HS-27A (cell line): ENCODE measurements at regions not wholly inside any gene's neighbourhood (a gene's known extent, or its start where the extent isn't known, plus 50 kb on each side); places are given as distances from the start of the nearest gene placed in this dataset.

Experiments used
- DNase-seq: peaks from one replicate; pipeline ENCODE4 v3.0.0-alpha.2; 2012; ENCODE audit warnings: low read depth, missing footprints

DNA sequence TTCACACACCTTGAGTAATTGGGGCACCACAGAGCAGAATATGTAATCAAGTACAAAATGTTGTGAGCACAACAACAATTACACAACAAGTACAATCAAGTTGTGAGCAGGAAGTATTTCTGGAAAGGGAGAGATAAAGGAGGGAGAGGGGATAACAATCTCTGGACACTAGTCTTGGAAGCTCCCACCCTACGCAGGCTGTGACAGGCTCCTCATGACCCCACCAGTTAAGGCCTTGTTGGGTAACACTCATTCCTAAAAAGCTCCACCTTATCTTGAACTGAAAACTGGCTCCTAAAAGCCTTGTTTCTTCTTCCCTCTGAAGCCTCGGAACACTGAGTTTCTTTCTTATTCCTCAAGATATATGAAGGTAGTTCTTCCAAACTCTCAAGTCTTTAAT is 806.0 kb downstream of the UQCRFS1 start:
- no peak for DNase-seq

DNA sequence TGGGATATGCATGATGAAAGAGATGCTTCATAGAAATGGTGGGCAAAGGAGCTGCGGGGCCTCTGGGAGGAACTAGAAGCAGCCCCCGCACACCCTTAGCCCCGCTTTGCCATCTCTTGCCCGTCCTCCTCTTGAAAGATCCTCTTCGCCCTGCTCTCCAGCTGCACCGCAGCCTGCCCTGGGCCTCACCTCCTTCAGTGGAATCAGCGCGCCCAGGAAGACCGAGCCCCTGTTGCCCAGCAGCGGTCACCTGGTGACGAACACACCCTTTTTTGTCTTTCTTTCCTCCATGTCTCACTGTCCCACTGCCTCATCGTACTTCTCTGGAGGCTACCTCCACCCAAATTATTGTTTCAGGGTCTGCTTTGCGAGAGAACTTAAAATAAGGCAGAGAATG is 807.6 kb downstream of the UQCRFS1 start:
- DNase-seq, result no peak

DNA sequence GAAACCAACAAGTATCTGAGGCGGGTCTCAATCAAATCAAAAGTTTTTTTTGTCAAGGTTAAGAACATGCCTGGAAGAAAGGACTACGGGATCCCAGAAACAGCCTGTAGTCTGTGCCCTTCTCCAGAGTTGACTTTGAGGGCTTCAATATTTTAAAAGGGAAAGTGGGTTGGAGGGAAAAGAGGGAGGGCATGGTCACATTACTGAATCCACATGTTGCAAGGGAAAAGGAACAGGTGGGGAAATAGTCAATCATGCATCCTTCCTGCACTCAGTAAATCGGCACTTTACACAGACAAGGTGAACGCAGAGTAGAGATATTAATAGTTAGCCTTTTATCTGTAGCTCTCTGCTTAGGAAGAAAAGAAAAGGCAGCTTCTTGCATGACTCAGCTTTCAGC is 808.5 kb downstream of the UQCRFS1 start:
- DNase-seq, result no peak

DNA sequence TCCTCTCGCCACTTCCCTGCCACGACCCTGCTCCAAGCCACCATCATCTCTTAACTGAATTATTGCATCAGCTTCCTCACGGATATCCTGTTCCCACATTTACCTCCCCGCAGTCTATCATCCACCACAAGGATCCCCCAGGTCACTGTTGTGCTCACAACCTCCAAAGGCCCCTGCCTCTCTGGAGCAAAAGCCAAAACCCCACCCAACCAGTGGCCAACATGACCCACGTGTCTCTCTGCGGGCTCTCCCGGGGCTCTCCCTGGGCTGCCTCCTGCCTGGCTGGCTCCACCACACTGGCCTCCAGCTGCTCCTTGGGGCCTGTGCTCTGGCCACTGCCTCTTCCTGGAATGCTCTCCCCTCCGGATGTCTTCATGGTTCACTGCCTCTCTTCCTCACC is 809.3 kb downstream of the UQCRFS1 start:
- DNase-seq, result no peak

DNA sequence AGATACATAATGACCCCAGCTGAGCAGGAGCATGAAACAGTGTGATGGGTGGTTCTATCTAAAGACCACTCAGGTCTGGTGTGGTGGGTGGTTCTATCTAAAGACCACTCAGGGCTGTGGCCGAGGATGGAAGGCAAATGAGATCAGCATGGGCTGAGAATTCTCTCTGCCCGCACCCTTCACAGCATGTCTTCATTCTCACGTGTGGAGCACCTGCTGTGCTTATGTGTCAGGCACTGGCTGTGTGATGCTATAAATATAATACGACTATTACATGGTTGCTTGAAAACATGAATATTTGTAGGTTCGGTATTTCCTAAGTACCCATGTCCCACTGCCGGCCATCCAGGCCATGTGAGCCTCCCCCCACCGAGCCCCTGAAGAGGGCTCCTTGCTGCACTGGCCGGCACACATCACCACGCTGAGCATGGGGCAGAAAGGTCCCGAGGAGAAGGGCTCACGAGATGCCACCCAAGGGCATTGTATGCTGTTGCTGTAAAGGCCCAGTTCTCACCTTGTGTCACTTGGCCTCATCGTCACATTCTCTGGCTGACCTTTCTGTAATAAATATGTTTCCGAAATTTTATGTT is 810.2 kb downstream of the UQCRFS1 start:
- no peak for DNase-seq

DNA sequence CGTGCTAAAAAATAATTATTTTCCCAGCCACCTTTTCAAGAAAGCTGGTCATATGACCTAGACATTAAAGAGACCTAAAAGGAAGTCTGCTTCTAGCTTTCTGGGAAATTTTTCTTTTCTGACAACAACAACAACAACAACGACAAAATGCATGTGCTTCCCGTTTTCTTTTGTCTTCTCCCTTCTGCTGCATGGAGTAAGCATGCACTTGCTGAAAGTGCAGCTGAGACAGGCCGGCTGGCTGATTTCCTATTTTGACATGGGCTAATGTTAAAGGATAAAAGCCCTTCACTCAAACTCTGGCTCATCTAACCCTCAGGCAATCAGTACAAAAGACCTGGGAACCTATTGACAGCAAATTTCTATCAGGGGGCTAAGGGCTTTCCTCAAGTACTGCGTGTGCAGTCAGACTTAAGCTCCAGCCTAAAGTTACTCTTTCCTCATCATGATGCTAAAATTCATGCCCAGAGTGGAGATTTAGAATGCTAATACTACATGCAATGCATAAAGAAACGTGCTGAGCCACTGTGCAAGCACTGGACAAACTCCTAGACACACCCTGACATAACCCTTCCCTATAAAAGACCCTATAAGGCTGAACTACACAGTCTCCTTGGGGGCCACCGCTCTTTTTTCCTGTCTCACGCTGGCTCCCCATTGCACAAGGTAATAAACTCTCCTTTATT is 811.1 kb downstream of the UQCRFS1 start:
- DNase-seq, result no peak

DNA sequence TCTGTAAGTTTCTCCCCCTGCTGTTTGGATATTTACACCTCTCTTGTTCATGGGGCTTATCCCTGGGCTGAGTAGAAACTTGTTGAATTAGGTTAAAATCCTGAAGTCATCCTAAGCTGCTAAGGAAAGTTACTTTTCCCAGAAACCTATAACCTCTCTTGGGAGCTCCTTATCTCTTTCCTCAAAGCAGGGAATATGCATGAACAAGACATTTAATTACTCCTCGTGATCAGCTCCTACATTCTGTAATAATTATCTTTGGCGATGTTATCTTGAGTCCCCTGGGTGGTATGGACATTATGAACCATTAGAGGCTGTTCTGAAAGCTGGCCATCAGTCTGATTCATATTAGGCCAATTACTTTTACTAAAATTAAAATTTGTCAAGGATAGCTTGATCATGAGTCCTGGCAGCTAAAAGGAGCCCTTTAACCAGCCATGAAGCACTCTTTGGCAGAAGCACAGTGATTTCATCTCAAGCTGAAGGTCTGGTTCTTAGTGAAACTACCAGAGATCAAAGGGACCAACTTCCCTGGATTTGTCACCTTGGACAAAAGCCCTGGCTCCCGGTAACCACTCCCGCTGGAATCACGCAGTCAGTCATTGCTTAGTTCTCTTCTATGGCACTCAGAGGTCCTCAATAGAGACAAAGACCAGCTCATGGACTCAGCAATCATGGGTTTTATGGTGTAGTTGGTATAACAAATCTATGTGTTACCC is 811.8 kb downstream of the UQCRFS1 start:
- no peak for DNase-seq

DNA sequence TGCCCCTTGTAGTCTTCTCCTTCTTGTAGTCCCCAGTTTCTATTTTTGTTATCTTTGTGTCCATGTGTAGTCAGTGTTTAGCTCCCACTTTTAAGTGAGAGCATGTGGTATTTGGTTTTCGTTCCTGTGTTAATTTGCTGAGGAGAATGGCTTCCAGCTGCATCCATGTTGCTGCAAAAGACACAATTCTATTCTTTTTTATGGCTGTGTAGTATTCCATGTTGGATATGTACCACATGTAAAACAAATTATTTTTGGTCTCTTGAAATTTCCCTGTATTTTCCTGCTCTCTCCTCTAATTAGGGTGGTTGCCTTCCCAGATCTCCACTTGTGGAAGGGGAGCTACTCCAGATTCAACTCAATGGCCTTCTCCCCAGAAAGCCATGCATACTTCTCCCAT is 813.8 kb downstream of the UQCRFS1 start:
- DNase-seq, result no peak

DNA sequence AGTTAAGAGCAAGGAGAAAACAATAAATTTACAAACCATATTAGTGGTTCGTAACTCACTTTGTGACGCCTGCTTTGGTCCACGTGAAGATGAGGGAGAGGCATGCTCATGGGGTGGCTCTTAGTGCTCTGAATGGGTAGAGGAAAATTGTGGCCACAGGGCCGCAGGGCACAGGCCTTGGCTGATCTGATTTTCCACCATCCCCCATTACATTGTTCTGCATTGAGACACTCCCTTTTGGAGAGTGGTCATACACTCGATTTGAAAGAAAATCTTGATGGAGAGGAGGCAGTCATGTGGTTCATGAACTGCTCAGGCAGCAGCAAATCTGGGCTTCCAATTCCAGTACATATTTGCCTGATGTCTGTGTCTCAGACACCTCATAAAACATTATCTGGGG is 815.2 kb downstream of the UQCRFS1 start:
- no peak for DNase-seq

DNA sequence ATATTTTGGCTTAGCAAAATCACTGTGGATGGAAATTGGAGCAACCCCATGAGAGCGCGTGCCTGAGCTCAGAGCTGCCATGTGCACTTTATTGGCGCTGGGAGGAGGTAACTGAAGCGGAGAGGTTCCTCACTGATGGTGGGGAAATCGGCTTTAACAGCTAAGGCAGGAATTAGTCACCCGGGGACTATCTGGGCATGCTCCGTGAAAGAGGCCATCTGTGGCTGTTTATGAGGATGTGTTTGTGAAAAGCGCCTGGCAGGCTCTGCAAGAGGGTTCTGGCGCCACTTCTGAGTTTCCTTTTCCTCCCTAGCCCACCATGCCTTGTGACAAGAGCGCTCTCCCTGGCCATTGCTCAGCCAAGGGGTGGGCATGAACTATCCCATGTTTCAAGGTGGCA is 815.6 kb downstream of the UQCRFS1 start:
- DNase-seq, result no peak

DNA sequence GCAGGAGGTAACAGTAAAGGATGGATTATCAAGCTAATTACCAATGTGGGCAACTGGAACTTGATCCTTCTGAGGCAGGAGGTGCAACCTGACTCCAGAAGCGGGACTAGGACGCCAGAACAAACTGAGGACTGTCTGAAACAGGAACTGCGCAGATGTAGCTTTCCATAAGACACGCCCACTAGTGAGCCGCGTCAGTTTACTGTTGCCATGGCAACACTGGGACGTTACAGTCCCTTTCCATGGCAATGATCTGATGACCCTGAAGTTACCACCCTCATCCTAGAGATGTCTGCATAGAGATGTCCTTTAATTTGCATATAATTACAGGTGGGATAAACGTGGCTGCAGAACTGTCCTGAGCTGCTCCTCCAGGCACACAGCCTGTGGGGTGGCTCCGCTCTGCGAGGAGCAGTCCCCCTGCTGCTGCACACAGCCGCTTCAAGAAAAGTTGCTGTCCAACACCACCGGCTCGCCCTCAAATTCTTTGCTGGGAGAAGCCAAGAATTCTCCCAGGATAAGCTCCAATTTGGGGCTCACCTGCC is 816.6 kb downstream of the UQCRFS1 start:
- DNase-seq, result no peak

DNA sequence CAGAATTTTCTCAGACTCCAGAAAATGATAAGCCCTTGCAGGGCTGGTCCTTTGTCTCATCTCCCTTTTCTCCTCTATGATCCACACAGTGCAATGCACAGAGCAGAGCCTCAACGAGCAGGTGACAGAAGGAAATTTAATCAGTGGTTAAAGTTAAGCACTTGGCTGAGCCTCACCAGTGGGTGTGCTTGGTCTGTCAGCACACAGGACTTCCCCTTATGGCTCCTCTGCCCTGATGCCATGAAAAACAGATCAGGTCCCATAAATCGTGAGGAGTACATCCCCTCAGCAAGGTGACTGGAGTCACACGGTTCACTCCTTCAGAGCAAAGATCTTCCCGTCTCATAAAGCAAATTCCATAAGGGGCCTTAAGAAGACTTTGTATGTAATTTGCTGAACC is 818.2 kb downstream of the UQCRFS1 start:
- no peak for DNase-seq

DNA sequence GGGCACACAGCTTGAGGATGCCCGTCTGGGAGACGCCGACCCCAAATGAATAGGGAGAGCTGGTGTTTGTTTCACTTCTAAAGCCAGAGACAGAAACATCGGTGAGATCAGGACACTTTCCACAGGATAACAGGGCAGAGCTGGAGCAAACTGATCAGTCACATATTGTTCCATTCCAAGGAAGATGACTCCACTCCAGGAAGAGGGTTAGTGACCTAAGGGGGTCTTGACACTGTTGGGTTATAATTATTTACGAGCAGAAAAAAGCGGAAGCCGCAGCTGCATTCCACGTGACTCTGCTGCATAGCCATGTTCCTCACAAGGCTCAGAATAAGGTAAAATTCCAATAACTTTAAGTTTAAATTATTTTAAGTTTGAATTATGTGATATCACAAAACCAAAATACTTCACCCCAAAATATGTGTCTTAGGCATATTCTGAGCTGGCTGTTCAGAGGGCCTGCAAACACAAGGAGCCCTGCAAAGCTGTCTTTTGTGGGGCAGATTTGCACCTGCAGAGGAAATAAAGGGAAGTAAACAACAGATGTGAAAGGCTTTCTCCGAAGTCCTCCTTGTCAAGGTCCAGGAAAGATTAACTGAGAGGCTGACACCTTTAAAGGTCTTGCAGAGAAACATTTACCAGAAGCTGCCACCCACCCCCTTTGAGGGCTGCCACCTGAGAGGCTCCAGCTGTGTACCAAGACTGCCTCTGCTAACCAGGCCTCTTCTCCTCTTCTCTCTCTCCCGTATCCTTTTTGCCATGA is 819.2 kb downstream of the UQCRFS1 start:
- no peak for DNase-seq

DNA sequence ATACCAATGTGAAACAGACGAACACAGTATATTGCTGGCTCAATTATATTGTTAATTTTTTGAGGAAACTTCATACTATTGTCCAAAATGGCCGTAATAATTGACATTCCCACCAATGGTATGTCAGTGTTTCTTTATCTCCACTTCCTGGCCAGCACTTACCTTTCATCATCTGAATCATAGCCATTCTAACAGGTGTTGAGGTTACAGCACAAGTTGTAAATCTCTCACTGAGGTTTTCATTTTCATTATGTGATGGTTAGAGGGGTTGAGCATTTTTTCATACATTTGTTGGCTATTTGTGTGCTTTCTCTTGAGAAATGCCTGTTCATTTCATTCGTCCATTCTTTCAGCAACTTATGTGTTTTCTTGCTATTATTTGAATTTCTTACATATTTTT is 824.0 kb downstream of the UQCRFS1 start:
- no peak for DNase-seq

DNA sequence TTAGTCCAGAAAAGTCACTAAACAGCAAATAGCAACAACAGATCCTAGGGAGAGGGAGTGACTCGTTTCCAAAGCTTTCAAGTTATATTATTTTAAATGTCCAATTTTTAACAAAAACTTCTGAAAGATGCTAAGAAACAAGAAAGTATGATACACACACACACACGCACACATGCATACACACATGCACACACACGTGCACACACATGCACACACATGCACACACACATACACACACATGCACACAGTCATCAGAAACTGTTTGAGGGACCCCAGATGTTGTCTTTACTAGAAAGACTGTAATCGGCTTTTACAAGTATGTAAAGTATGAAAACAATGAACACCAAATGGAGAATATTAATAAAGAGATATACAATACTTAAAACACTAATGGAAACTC is 825.4 kb downstream of the UQCRFS1 start:
- no peak for DNase-seq

DNA sequence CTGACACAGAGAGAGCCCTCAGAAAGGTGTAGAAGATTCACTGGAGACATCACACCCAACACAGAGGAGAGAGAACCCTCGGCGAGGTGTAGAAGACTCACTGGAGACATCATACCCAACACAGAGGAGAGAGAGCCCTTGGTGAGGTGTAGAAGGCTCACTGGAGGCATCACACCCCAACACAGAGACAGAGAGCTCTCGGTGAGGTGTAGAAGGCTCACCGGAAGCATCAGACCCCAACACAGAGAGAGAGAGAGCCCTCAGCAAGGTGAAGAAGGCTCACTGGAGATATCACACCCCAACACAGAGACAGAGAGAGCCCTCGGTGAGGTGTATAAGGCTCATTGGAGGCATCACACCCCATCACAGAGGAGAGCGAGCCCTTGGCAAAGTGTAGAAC is 826.5 kb downstream of the UQCRFS1 start:
- DNase-seq, result no peak

DNA sequence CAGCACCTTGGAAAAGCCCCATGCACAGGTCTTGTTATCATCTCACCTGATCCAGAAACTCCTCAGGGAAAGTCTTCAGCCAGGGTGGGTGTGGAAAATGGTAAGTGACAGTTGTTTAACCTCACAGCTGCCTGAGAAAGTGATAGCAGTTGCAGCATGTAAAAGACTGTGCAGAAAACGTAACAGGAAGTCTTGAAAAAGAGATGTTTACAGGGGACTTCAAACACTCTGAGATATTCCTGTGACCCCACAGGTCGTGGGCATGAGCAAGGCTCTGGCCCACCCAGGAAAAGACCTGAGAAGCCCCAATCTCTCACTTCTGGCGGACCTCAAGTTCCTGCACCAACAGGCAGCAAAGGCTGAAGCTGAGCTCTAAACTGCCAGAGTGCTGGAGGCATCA is 826.9 kb downstream of the UQCRFS1 start:
- no peak for DNase-seq

DNA sequence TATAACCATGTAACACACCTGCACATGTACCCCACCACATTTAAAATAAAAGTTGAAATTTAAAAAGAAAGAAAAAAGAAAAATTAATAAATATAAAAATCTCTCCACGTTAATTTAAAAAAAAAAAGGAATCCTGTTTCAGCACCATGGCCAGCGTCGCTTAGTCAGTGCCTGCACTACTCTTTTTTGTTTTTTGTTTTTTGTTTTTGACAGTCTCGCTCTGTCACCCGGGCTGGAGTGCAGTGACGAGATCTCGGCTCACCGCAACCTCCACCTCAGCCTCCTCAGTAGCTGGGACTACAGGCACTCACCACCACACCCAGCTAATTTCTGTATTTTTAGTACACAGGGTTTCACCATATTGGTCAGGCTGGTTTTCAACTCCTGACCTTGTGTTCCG is 835.9 kb downstream of the UQCRFS1 start:
- DNase-seq, result no peak

DNA sequence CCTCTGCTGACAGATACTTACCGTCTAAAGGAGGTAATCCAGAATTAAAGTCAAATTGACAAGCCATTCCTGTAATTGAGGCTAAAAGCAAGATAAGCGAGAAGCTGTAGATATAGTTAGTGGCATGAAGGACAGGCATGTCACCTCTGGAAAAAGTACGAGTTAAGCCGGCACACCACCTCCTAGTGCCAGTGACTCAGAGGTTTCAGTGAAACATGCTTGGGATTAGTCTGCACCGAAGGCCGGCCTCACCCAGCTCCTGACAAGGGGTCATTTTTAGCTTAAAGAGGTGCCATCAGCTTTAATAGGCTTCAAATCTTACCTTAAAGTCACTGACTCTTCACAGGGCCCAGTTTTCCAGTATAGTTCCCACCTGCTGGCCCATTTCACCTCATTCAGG is 838.0 kb downstream of the UQCRFS1 start:
- DNase-seq, result no peak

DNA sequence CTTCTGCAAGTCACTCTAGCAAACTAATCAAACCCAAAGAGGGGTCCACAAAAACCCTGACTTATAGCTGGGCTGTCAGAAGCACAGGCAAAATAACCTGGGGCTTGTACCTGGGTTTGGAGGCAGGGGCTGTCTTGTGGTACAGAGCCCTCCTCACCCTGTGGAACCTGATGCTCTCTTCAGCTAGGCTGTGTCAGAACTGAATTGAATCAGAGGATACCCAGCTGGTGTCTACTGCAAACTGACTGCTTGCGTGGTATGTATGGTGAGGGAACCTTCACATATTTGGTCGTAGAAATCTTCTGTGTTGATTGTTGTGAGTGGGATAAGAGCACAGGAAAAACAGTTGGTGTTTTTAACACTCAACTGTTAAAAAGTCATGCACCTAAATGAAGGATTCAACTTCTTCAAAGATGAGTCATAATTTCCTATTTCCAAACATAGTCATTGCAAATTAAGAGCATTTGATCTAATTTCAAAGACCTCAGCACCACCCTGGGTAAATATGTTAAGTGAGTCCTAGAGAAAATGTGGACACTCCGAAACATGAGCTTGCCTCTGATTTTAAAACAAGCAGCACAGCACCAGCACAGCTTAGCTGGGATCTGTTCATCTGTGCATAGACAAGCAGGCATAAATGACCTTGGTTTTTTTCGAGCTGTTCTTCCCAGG is 840.2 kb downstream of the UQCRFS1 start:
- no peak for DNase-seq

DNA sequence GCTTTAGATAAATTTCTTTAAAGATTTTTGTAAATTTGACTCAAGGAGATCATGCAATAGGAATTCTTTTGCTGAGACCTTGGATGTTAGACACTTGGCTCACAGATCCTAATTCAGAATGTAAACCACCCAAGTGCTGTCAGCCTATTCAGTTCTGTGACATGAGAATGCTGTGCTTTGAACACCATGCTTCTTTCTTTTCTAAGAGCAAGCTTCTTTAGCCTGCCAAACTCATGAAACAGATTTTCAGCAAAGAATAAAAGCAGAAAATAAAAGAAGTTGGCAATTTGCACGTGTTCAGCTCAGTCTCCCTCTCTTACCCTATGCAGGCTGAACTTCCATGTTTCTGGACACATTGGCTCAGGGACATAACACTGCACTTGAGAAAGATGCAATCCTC is 845.8 kb downstream of the UQCRFS1 start:
- DNase-seq, result no peak

DNA sequence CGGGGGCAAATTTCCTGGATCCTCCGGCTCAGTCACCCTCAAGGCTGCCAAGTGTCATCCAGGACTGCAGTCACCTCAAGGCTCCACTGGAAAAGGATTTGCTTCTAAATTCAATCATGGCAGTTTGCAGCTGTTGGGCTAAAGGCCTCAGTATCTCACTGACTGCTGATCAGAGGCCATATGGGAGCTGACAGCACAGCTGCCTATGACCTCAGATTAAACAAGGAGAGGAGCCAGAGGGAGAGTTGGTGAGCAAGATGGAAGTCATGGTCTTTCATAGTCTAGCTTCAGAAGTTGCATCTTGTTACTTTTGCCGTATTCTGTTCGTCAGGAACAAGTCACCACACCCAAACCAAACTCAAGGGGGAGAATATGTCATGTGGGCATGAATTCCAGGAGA is 849.7 kb downstream of the UQCRFS1 start:
- DNase-seq, result no peak
